NCI-H526 (cell line): ENCODE measurements at regions not wholly inside any gene's neighbourhood (a gene's known extent, or its start where the extent isn't known, plus 50 kb on each side); places are given as distances from the start of the nearest gene placed in this dataset.
"Not testable (repeated sequence)": the region's sequence is repeated elsewhere in the genome, so short reads cannot be mapped to it uniquely, and the experiment has no call there.

Source experiments
- DNase-seq, 2 experiments: peaks; one replicate each; lab custom pipeline; 2025; lab: John Stamatoyannopoulos, UW

GRCh38 chr1:110260194-110260593 lies 50.1 kb downstream of the KCNC4 start:
- DNase-seq: no peak

- DNase-seq: no peak
Observed at GRCh38 chr1:110262296-110262695, 52.2 kb downstream of the KCNC4 start.

DNA sequence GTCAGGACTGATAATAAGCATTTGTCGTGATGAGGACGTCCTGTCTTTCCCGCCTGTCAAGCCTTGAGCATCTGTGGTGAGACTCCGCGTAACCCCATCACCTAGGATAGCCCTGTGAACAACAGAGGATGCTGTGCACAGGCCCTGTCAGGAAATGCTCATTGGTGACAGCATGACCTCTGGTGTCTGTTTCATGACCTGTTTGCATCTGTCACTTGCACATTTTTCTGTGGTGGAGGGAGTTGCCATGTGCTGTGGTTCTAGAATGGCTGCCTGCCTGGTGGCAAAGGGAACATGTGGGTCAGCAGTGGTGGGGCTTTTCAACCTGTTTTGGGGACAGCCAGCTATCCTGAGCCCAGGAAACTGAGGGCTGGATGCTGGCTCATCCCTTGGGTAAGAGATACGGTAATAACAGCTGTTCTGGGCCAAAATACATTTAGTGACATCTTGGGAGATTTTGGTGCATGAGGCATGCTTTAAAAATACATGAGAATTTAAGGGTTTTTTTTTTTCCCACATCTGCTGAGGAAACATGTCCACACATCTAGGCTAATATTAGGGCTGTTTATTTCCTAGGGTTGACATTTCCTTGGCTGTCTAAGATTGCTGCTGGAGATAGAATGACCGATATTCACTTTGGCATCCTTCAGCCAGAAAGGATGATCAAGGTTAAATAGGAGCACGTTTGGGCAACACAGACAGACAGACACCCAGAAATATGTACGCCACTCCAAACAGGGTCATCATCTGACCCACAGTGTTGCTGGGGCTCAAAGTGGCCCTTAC lies 52.9 kb downstream of the KCNC4 start:
- no peak for DNase-seq

DNA sequence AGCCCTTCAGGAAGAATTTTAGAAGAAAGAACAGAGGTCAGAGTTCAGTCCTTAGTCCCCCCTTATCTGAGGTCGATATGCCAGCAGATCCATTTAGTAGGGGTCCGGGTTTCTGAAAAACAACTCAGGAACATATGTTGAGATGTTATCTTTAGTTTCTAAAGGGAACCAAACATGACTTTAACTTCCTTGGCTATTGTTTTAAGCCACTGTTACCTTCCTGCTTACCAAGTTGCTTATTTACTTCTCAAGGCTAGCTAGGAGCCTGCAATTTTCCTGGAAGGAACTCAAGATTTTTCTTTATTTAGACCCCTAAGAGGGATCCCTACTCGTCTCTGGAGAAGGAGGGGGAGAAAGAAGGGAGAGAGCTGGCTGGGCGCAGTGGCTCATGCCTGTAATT lies 54.3 kb downstream of the KCNC4 start:
- no peak for DNase-seq

DNA sequence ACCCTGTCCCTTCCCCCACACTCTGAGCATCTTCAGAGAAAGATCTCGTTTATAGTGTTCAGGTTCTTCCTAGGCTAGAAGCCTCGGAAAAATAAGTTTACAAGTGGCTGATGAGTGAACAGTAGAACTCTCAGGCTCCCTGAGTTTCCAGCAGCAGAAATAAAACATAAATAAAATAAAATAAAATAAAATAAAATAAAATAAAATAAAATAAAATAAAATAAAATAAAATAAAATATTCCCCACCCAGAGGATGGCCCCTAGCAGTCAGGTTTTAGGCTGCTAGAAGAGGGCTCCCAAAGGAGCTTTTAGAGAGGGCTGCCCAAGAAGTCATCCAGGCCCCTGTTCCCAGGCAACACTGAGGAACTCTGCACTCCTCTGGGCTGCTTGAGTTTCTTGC lies 55.1 kb downstream of the KCNC4 start:
- no peak for DNase-seq

- DNase-seq: no peak
Observed at GRCh38 chr1:110266834-110267233, 56.7 kb downstream of the KCNC4 start.

- DNase-seq: no peak
Observed at GRCh38 chr1:110267260-110267659, 57.1 kb downstream of the KCNC4 start.

GRCh38 chr1:110272045-110272444 lies 61.9 kb downstream of the KCNC4 start:
- DNase-seq: no peak

DNA sequence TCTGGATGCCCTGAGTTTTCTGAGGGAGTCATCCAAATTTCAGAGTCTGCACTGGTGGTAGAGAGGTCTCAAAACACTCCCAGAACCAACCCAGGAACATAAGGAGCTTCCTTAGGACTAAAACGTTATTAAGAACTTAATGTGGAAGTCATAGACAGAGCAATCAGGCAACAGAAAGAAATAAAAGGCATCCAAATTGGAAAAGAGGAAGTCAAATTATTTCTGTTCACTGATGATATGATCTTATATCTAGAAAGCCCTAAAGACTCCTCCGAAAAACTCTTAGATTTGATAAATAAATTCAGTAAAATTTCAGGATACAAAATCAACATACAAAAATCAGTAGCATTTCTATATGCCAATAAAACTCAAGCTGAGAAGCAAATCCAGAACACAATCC lies 63.7 kb downstream of the KCNC4 start:
- DNase-seq: not testable (repeated sequence)

DNA sequence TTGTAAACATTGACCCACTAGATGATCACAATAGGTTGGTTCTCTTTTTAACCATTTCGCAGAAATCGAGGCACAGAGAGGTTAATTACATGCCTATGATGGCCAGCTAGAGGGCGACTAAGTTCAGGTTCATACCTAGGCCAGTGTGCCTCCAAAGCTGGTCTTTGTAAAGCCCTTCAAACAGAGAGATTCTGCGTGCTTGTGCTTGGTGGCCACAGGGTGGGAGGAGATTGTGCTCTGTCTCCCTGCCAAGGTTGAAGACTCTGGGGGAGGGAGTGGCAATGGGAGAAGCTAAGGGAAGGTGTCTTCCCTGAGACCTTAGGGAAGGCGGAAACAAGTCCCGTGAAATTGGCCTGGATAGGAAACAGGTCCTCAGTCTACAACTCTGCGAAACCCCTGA lies 59.1 kb upstream of the RBM15 start:
- DNase-seq: no peak

- no peak for DNase-seq
Observed at GRCh38 chr1:110280804-110281203, 58.4 kb upstream of the RBM15 start.

DNA sequence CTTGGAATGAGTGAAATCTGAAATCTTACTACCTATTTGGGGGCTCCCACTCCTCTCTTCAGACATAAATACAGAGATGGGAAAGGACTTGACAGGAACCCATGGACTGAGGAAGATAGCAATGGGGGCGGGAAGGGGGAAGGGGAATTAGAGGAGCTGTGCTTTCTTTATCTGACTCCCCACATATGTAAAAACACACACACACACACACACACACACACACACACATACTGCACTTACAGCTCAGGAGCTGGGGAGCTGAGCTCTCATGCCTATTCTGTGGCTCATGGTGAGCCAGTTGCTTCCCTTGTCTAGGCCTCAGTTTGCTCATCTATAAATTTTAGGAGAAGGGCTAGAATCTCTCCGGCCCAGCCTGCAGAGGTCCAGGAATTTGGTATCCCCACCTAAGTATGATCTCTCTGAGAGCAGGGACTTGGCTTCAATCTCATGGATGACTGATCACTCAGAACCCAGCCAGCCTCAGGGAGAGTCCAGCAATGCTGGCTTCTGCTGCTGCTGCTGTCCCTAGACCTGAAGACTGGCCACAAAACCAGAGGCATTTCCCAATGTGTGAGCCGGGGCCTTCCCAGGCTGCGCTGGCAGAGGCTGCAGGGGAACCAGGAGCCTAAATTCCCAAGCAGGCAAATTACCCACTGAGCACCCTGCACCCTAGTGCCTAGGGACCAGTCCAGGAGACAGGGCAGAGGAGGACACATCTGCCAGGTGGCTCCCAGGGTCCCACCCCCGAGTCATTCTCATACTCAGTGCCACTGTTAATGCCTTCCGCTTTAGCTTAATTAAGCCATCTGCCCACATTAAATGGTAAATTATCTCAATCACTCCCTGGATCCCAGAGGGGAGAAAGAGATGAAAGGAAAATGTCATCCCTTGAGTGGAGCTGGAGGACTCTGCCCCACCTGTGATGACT lies 57.5 kb upstream of the RBM15 start:
- DNase-seq: peak in 1 of 2 experiments; percentile 17

GRCh38 chr1:110282395-110282794 lies 56.8 kb upstream of the RBM15 start:
- DNase-seq: no peak

DNA sequence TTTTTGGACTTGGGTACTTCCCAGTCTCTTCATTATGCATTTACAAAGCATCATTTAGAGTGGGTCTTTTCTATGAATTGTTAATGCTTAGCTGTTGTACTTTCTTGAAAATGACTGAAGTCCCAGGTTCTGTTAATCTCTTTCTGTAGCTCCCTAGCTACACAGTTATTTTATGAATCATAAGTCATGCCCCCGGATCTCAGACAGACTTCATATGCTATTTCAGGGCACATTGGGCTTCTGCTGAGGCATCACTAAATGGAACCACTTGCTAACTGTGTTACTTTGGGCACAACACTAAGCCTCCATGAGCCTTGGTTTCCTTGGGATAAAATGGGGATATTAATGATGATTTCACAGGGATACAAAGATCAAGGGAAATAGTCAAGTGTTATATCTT lies 55.5 kb upstream of the RBM15 start:
- no peak for DNase-seq

DNA sequence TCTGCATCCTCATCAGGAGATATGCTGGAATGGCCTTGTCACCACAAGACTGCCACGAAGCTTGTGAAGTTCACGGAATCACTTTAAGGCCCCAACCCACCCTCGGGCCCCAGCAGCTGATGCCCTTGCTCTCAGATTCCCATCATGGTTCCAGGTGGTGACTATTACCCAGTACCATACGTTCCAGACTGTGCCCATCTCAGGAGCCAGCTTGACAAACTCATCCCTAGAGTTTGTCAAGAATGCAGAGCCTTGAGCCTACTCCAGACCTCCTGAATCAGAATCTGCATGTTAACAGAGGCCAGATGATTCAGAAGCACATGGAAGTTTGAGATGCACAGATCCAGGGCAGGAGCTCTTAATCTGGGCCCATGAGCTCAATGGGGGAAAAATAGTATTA lies 53.9 kb upstream of the RBM15 start:
- no peak for DNase-seq

- DNase-seq: no peak
Observed at GRCh38 chr1:110286564-110286963, 52.6 kb upstream of the RBM15 start.

GRCh38 chr1:110288111-110288510 lies 51.1 kb upstream of the RBM15 start:
- DNase-seq: no peak
